Stomach (tissue), 4 donors: ENCODE measurements at regions not wholly inside any gene's neighbourhood (a gene's known extent, or its start where the extent isn't known, plus 50 kb on each side); places are given as distances from the start of the nearest gene placed in this dataset.

Source experiments
- EP300 ChIP-seq: sonication (generic); formaldehyde crosslinking; IDR thresholded peaks from one replicate; pipeline ENCODE4 v1.6.1; 2017; ENCODE audit warnings: antibody characterized with exemption
- POLR2A ChIP-seq, 4 donors: fragments of 450-650 bp; IDR thresholded peaks; one replicate each; pipeline ENCODE4 v1.6.1; 2016; ENCODE audit warnings: antibody characterized with exemption in 4 of 4, control low read depth in 2 of 4, mild to moderate bottlenecking in 1 of 4, moderate library complexity in 1 of 4
- POLR2AphosphoS5 ChIP-seq, 3 donors: sonication (generic); formaldehyde crosslinking; IDR thresholded peaks; one replicate each; pipeline ENCODE4 v1.6.1; 2016; ENCODE audit warnings: antibody characterized with exemption in 3 of 3
- TF ChIP-seq, protein P1 (sequence below), 7 experiments: fragments of 450-650 bp in 4 of 7; fragments of 200-600 bp in 3 of 7; sonication (generic) in 3 of 7; IDR thresholded peaks; one replicate each; pipeline ENCODE4 v1.5.1; 2016 to 2019; ENCODE audit warnings: antibody characterized with exemption in 7 of 7, control low read depth in 2 of 7, mild to moderate bottlenecking in 1 of 7

GRCh38 chr6:47879015-47879414 is 97.2 kb downstream of the OPN5 start:
- TF ChIP-seq POLR2A (IDR thresholded peaks at IDR 0.05) (no peak), POLR2AphosphoS5 (IDR thresholded peaks at IDR 0.05) (no peak), EP300 (no peak)
- TF ChIP-seq, protein P1, sequence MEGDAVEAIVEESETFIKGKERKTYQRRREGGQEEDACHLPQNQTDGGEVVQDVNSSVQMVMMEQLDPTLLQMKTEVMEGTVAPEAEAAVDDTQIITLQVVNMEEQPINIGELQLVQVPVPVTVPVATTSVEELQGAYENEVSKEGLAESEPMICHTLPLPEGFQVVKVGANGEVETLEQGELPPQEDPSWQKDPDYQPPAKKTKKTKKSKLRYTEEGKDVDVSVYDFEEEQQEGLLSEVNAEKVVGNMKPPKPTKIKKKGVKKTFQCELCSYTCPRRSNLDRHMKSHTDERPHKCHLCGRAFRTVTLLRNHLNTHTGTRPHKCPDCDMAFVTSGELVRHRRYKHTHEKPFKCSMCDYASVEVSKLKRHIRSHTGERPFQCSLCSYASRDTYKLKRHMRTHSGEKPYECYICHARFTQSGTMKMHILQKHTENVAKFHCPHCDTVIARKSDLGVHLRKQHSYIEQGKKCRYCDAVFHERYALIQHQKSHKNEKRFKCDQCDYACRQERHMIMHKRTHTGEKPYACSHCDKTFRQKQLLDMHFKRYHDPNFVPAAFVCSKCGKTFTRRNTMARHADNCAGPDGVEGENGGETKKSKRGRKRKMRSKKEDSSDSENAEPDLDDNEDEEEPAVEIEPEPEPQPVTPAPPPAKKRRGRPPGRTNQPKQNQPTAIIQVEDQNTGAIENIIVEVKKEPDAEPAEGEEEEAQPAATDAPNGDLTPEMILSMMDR (IDR thresholded peaks at IDR 0.05), result no peak
